ENCODE measurements at regions not wholly inside any gene's neighbourhood (a gene's known extent, or its start where the extent isn't known, plus 50 kb on each side); places are given as distances from the start of the nearest gene placed in this dataset.

- Histone ChIP-seq H3K4me1 (ENCODE audit: control insufficient read depth in 2 of 2, insufficient read depth in 1 of 2, low read depth in 1 of 2, low read length in 2 of 2) (peaks cover 0 to 2% of the 10 kb centered on the region in 2 donors), H2BK15ac (ENCODE audit: low read length) (no peak overlapping the region), H2AFZ (ENCODE audit: low read length) (no peak overlapping the region), H3K9me3 (replicated peaks in 1 of 2; ENCODE audit: control insufficient read depth in 2 of 2, insufficient read depth in 1 of 2, low read depth in 1 of 2, low read length in 2 of 2) (no peaks in the 10 kb centered on the region), H2BK12ac (ENCODE audit: low read length) (no peak overlapping the region), H2BK5ac (ENCODE audit: low read length) (no peak overlapping the region), H3K4me2 (ENCODE audit: insufficient read depth, low read length, poor library complexity, severe bottlenecking) (no peak overlapping the region), H2AK5ac (ENCODE audit: low read depth, low read length) (no peak overlapping the region), H3K4me3 (ENCODE audit: low read length in 2 of 2) (no peak overlapping the region), H2BK120ac (ENCODE audit: low read depth, low read length) (no peak overlapping the region), H3K9ac (ENCODE audit: low read depth, low read length, poor library complexity) (no peak overlapping the region), H4K8ac (ENCODE audit: low read depth, low read length) (no peak overlapping the region), H3K27ac (replicated peaks; ENCODE audit: low read length) (no peak overlapping the region), H3K27me3 (ENCODE audit: control insufficient read depth in 3 of 3, insufficient read depth in 3 of 3, low read depth in 1 of 3, low read length in 3 of 3) (peaks cover 0 to 43% (median 0%) of the 10 kb centered on the region in 3 experiments), H3K23ac (ENCODE audit: low read depth, low read length, poor library complexity) (no peak overlapping the region), H3K4ac (ENCODE audit: low read length) (no peak overlapping the region), H3K18ac (ENCODE audit: low read length) (no peak overlapping the region), H3K36me3 (replicated peaks in 1 of 2; ENCODE audit: control insufficient read depth in 2 of 2, insufficient read depth in 2 of 2, low read length in 2 of 2) (no peaks in the 10 kb centered on the region), H3K14ac (ENCODE audit: low read length) (no peak overlapping the region), H4K91ac (ENCODE audit: low read depth, low read length, poor library complexity) (no peak overlapping the region), H3K79me1 (ENCODE audit: low read depth, low read length) (no peaks in the 10 kb centered on the region)
- DNase-seq (ENCODE audit: low spot score) = no peak
- WGBS, 2 donors (ENCODE audit: extremely low coverage in 2 of 2, insufficient read length in 2 of 2, insufficient replicate concordance in 1 of 2) = no CpG with 5 or more reads among the region's 1 CpG
Observed at GRCh38 chr12:23340351-23340750, 609.1 kb downstream of the SOX5 start.

GRCh38 chr12:23342407-23342806 is 607.1 kb downstream of the SOX5 start:
- Histone ChIP-seq H2BK5ac (ENCODE audit: low read length) (no peak overlapping the region), H3K4me1 (ENCODE audit: control insufficient read depth in 2 of 2, insufficient read depth in 1 of 2, low read depth in 1 of 2, low read length in 2 of 2) (peaks cover 0 to 2% of the 10 kb centered on the region in 2 donors), H3K4ac (ENCODE audit: low read length) (no peak overlapping the region), H2BK120ac (ENCODE audit: low read depth, low read length) (no peak overlapping the region), H3K14ac (ENCODE audit: low read length) (no peak overlapping the region), H3K36me3 (replicated peaks in 1 of 2; ENCODE audit: control insufficient read depth in 2 of 2, insufficient read depth in 2 of 2, low read length in 2 of 2) (no peaks in the 10 kb centered on the region), H4K91ac (ENCODE audit: low read depth, low read length, poor library complexity) (no peak overlapping the region), H3K18ac (ENCODE audit: low read length) (no peak overlapping the region), H2BK15ac (ENCODE audit: low read length) (no peak overlapping the region), H3K27ac (replicated peaks; ENCODE audit: low read length) (no peak overlapping the region), H3K4me3 (ENCODE audit: low read length in 2 of 2) (no peak overlapping the region), H3K9me3 (replicated peaks in 1 of 2; ENCODE audit: control insufficient read depth in 2 of 2, insufficient read depth in 1 of 2, low read depth in 1 of 2, low read length in 2 of 2) (no peaks in the 10 kb centered on the region), H3K27me3 (ENCODE audit: control insufficient read depth in 3 of 3, insufficient read depth in 3 of 3, low read depth in 1 of 3, low read length in 3 of 3) (peaks cover 0 to 43% (median 0%) of the 10 kb centered on the region in 3 experiments), H3K23ac (ENCODE audit: low read depth, low read length, poor library complexity) (no peak overlapping the region), H3K9ac (ENCODE audit: low read depth, low read length, poor library complexity) (no peak overlapping the region), H2BK12ac (ENCODE audit: low read length) (no peak overlapping the region), H2AK5ac (ENCODE audit: low read depth, low read length) (no peak overlapping the region), H2AFZ (ENCODE audit: low read length) (no peak overlapping the region), H4K8ac (ENCODE audit: low read depth, low read length) (no peak overlapping the region), H3K4me2 (ENCODE audit: insufficient read depth, low read length, poor library complexity, severe bottlenecking) (no peak overlapping the region), H3K79me1 (ENCODE audit: low read depth, low read length) (no peaks in the 10 kb centered on the region)
- WGBS, 2 donors (ENCODE audit: extremely low coverage in 2 of 2, insufficient read length in 2 of 2, insufficient replicate concordance in 1 of 2) = no CpG with 5 or more reads among the region's 1 CpG
- DNase-seq (ENCODE audit: low spot score) = no peak

DNA sequence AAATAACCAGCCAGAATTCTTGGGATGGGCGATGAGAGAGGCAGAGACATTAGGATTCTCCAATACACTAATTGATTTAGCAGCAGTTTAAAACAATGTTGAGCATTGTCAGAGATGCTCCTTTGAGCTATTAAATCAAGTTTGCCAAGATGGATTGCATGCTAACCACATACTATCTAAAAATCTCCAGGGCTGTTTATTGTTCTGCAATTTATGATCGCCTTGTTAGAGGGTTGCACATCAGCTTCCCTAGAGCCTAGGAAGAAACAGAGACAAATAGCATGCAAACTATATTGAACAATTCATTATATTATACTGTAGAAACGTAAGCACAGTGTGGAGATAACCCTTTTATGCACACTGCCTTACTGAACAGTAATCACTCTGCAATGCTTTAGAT is 599.9 kb downstream of the SOX5 start:
- Histone ChIP-seq H3K4me2 (ENCODE audit: insufficient read depth, low read length, poor library complexity, severe bottlenecking) (no peak overlapping the region), H3K27me3 (ENCODE audit: control insufficient read depth in 3 of 3, insufficient read depth in 3 of 3, low read depth in 1 of 3, low read length in 3 of 3) (peaks cover 0 to under 1% (median 0%) of the 10 kb centered on the region in 3 experiments), H3K27ac (replicated peaks; ENCODE audit: low read length) (no peak overlapping the region), H3K4ac (ENCODE audit: low read length) (no peak overlapping the region), H2AK5ac (ENCODE audit: low read depth, low read length) (no peak overlapping the region), H4K91ac (ENCODE audit: low read depth, low read length, poor library complexity) (no peak overlapping the region), H3K36me3 (replicated peaks in 1 of 2; ENCODE audit: control insufficient read depth in 2 of 2, insufficient read depth in 2 of 2, low read length in 2 of 2) (no peaks in the 10 kb centered on the region), H3K9ac (ENCODE audit: low read depth, low read length, poor library complexity) (no peak overlapping the region), H3K9me3 (replicated peaks in 1 of 2; ENCODE audit: control insufficient read depth in 2 of 2, insufficient read depth in 1 of 2, low read depth in 1 of 2, low read length in 2 of 2) (no peaks in the 10 kb centered on the region), H2BK15ac (ENCODE audit: low read length) (no peak overlapping the region), H2BK120ac (ENCODE audit: low read depth, low read length) (no peak overlapping the region), H3K4me3 (ENCODE audit: low read length in 2 of 2) (no peak overlapping the region), H2BK5ac (ENCODE audit: low read length) (no peak overlapping the region), H3K4me1 (ENCODE audit: control insufficient read depth in 2 of 2, insufficient read depth in 1 of 2, low read depth in 1 of 2, low read length in 2 of 2) (peaks cover 1 to 6% of the 10 kb centered on the region in 2 donors), H2AFZ (ENCODE audit: low read length) (no peak overlapping the region), H3K18ac (ENCODE audit: low read length) (no peak overlapping the region), H3K14ac (ENCODE audit: low read length) (no peak overlapping the region), H4K8ac (ENCODE audit: low read depth, low read length) (no peak overlapping the region), H2BK12ac (ENCODE audit: low read length) (no peak overlapping the region), H3K79me1 (ENCODE audit: low read depth, low read length) (no peaks in the 10 kb centered on the region), H3K23ac (ENCODE audit: low read depth, low read length, poor library complexity) (no peak overlapping the region)
- no CpG with 5 or more reads among the region's 3 CpGs for WGBS, 2 donors (ENCODE audit: extremely low coverage in 2 of 2, insufficient read length in 2 of 2, insufficient replicate concordance in 1 of 2)
- no peak for DNase-seq (ENCODE audit: low spot score)

DNA sequence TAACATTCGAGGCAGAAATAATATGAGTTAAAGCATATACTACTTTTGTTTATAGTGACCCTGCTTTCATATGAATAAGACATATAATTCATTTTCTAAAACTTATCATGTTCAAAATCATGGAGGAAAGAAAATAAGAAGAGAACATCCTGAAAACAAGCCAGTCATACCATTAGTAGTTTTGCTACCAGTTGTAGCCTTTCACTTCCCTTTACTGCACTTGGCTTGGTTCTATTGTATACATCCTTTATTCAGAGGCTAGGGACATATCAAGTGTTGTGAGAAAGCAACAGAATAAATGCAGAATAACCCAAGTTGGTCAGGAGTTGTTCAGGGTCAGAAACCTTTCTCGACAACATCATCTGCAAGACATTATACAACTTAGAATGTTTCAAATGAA is 598.7 kb downstream of the SOX5 start:
- Histone ChIP-seq H4K91ac (ENCODE audit: low read depth, low read length, poor library complexity) (no peak overlapping the region), H3K9ac (ENCODE audit: low read depth, low read length, poor library complexity) (no peak overlapping the region), H3K27ac (replicated peaks; ENCODE audit: low read length) (no peak overlapping the region), H3K79me1 (ENCODE audit: low read depth, low read length) (no peaks in the 10 kb centered on the region), H3K4me2 (ENCODE audit: insufficient read depth, low read length, poor library complexity, severe bottlenecking) (no peak overlapping the region), H2BK12ac (ENCODE audit: low read length) (no peak overlapping the region), H3K27me3 (ENCODE audit: control insufficient read depth in 3 of 3, insufficient read depth in 3 of 3, low read depth in 1 of 3, low read length in 3 of 3) (no peaks in the 10 kb centered on the region), H3K23ac (ENCODE audit: low read depth, low read length, poor library complexity) (no peak overlapping the region), H3K4me1 (ENCODE audit: control insufficient read depth in 2 of 2, insufficient read depth in 1 of 2, low read depth in 1 of 2, low read length in 2 of 2) (peaks cover 1 to 6% of the 10 kb centered on the region in 2 donors), H3K36me3 (replicated peaks in 1 of 2; ENCODE audit: control insufficient read depth in 2 of 2, insufficient read depth in 2 of 2, low read length in 2 of 2) (no peaks in the 10 kb centered on the region), H3K14ac (ENCODE audit: low read length) (no peak overlapping the region), H3K4me3 (ENCODE audit: low read length in 2 of 2) (no peak overlapping the region), H2AK5ac (ENCODE audit: low read depth, low read length) (no peak overlapping the region), H2BK5ac (ENCODE audit: low read length) (no peak overlapping the region), H2AFZ (ENCODE audit: low read length) (no peak overlapping the region), H2BK15ac (ENCODE audit: low read length) (no peak overlapping the region), H3K4ac (ENCODE audit: low read length) (no peak overlapping the region), H2BK120ac (ENCODE audit: low read depth, low read length) (no peak overlapping the region), H3K18ac (ENCODE audit: low read length) (no peak overlapping the region), H3K9me3 (replicated peaks in 1 of 2; ENCODE audit: control insufficient read depth in 2 of 2, insufficient read depth in 1 of 2, low read depth in 1 of 2, low read length in 2 of 2) (no peaks in the 10 kb centered on the region), H4K8ac (ENCODE audit: low read depth, low read length) (no peak overlapping the region)
- DNase-seq (ENCODE audit: low spot score) = no peak
- no CpG with 5 or more reads among the region's 2 CpGs for WGBS, 2 donors (ENCODE audit: extremely low coverage in 2 of 2, insufficient read length in 2 of 2, insufficient replicate concordance in 1 of 2)
